ENCODE measurements at regions not wholly inside any gene's neighbourhood (a gene's known extent, or its start where the extent isn't known, plus 50 kb on each side); places are given as distances from the start of the nearest gene placed in this dataset.
"Not testable (repeated sequence)": the region's sequence is repeated elsewhere in the genome, so short reads cannot be mapped to it uniquely, and the experiment has no call there.

DNA sequence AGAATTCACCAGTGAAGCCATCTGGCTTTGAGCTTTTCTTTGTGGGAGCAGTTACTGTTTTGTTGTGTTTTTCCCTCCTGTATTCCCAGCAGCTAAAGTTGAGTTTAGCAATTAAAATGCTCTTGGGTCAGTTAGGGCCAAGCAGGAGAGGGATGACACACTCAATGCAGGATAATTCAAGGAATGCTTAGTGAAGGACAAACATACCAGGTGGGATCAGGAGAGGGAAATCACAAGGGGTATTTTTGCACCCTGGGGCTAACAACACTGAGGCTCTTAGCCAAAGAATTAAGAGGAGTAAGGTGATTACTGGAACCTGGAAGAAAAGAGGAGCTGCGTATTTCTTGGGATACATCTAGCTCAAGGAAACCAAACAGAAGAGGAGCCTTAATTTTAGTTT lies 82.4 kb upstream of the KCND2 start:
- no peaks in the 10 kb centered on the region for H3K9me3 ChIP-seq
- ATAC-seq (no peak), FAIRE-seq (no peak), DNase-seq (no peak)
- H3K4me3 ChIP-seq = no peak overlapping the region
- intact Hi-C loops (cut with DNase I) = no loop called here
- H3K4me1 ChIP-seq = no peaks in the 10 kb centered on the region
- no peaks in the 10 kb centered on the region for H3K27me3 ChIP-seq
- WGBS, 2 donors = 41 to 68% methylated on average over 1 of the region's 1 CpG
- H3K36me3 ChIP-seq = no peaks in the 10 kb centered on the region
- TF ChIP-seq, protein P1, sequence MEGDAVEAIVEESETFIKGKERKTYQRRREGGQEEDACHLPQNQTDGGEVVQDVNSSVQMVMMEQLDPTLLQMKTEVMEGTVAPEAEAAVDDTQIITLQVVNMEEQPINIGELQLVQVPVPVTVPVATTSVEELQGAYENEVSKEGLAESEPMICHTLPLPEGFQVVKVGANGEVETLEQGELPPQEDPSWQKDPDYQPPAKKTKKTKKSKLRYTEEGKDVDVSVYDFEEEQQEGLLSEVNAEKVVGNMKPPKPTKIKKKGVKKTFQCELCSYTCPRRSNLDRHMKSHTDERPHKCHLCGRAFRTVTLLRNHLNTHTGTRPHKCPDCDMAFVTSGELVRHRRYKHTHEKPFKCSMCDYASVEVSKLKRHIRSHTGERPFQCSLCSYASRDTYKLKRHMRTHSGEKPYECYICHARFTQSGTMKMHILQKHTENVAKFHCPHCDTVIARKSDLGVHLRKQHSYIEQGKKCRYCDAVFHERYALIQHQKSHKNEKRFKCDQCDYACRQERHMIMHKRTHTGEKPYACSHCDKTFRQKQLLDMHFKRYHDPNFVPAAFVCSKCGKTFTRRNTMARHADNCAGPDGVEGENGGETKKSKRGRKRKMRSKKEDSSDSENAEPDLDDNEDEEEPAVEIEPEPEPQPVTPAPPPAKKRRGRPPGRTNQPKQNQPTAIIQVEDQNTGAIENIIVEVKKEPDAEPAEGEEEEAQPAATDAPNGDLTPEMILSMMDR (IDR thresholded peaks at IDR 0.05) = no peak
- H3K27ac ChIP-seq = no peak overlapping the region

DNA sequence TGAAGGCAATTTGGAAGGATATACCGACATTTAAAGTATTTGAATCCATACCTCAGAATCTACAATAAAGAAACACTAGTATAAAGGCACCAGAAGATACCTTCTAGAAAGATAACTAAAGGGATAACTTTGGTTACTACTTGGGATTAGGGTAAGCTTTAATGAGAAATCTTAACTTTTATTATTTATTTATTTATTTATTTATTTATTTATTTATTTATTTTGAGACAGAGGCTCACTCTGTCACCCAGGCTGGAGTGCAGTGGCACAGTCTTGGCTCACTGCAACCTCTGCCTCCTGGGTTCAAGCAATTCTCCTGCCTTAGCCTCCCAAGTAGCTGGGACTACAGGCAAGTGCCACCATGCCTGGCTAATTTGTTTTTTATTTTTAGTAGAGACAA lies 81.6 kb upstream of the KCND2 start:
- DNase-seq, FAIRE-seq: not testable (repeated sequence)

DNA sequence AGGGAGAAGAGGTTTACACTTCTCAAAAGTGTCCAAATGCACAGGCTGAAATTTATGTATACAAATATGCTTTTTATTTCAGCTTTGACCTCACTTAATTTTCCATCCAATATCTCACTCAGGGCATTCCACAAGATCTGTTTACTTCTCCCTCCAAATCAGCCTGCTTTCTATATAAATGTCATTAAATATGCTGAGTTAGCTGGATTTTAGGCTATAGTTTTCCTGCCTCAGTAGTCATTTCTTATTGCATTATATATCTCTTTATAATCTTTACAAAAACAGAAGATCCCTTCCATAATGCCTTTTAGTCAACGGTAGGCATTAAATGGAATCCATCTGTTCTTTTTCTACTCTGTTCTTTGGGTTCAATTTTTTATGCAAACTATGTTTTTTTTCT lies 71.7 kb upstream of the KCND2 start:
- ATAC-seq = no peak
- no peak overlapping the region for H3K4me3 ChIP-seq
- no peaks in the 10 kb centered on the region for H3K27me3 ChIP-seq
- intact Hi-C loops (cut with DNase I) = no loop called here
- FAIRE-seq = no peak
- H3K4me1 ChIP-seq = no peaks in the 10 kb centered on the region
- H3K9me3 ChIP-seq = no peaks in the 10 kb centered on the region
- TF ChIP-seq, protein P1 (IDR thresholded peaks at IDR 0.05) = no peak
- DNase-seq = no peak
- WGBS, 2 donors = 67 to 87% methylated on average over 1 of the region's 1 CpG
- H3K27ac ChIP-seq = no peak overlapping the region
- H3K36me3 ChIP-seq = no peaks in the 10 kb centered on the region

More for the DNA sequence above, 81.6 kb upstream of the KCND2 start:
- H3K9me3 ChIP-seq; H3K4me3 ChIP-seq; H3K36me3 ChIP-seq; H3K4me1 ChIP-seq; H3K27me3 ChIP-seq; intact Hi-C loops (cut with DNase I); H3K27ac ChIP-seq; ATAC-seq: not testable (repeated sequence)
- WGBS, 2 donors = 60 to 77% methylated on average over 1 of the region's 1 CpG

DNA sequence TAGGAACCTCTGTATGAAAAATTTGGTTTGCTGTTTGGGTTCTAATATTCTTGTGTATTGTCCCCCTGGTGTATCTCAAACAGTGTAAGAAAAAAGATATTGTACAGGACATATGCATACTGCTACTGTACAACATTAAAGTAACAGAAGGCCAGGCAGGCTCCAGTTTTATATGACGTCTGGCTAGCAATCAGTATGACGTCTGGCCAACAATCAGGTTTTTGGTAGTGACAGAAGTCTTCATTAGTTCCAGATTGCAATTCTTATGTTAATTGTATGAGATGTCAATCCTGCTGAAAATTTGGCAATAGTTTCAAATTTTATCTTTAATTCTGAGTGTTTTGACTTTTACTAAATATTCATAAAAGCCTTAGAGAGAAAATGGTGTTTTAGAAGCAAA lies 67.9 kb upstream of the KCND2 start:
- Histone ChIP-seq H3K27me3 (no peaks in the 10 kb centered on the region), H3K27ac (no peak overlapping the region), H3K9me3 (no peaks in the 10 kb centered on the region), H3K4me3 (no peak overlapping the region), H3K36me3 (no peaks in the 10 kb centered on the region), H3K4me1 (no peaks in the 10 kb centered on the region)
- ATAC-seq = no peak
- intact Hi-C loops (cut with DNase I) = no loop called here
- no peak for FAIRE-seq
- DNase-seq = no peak
- 31 to 35% methylated on average over 2 of the region's 2 CpGs for WGBS, 2 donors
- TF ChIP-seq, protein P1 (IDR thresholded peaks at IDR 0.05) = no peak

DNA sequence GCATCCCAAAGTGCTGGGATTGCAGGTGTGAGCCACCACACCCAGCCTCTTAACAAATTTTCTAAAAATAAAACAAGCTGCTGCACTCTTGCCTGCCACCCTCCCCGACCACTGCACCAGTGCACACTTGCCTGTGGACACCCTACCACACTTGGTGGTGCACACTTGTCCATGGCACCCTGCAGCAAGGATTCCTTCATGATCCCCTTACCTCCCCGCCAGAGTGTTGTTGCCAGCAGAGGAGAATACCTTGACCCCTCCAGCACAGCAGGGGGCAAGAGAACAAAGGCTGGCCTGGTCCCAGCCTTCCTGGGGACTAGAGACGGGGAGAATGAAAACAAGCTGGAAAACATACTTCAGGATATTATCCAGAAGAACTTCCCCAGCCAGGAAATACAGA lies 65.9 kb upstream of the KCND2 start:
- TF ChIP-seq, protein P1 (IDR thresholded peaks at IDR 0.05) = no peak
- H3K27me3 ChIP-seq = no peaks in the 10 kb centered on the region
- H3K4me3 ChIP-seq = no peak overlapping the region
- DNase-seq (peak in 1 of 6 donors; percentile 25), FAIRE-seq (no peak), ATAC-seq (no peak)
- intact Hi-C loops (cut with DNase I) = no loop called here
- H3K36me3 ChIP-seq = no peaks in the 10 kb centered on the region
- no peak overlapping the region for H3K27ac ChIP-seq
- WGBS, 2 donors = 43 to 45% methylated on average over 3 of the region's 3 CpGs
- no peaks in the 10 kb centered on the region for H3K9me3 ChIP-seq
- no peaks in the 10 kb centered on the region for H3K4me1 ChIP-seq

DNA sequence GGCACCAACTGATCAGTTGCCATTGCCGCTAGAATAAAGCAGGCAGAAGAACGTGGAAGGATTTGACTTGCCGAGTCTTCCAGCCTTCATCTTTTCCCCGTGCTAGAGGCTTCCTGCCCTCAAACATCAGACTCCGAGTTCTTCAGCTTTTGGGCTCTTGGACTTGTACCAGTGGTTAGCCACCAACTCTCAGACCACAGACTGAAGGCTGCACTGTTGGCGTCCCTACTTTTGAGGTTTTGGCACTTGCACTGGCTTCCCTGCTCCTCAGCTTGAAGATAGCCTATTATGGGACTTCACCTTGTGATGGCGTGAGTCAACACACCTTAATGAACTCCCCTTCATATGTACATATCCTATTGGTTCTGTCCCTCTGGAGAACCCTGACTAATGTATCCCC lies 57.3 kb upstream of the KCND2 start:
- Histone ChIP-seq H3K36me3 (no peaks in the 10 kb centered on the region), H3K9me3 (no peaks in the 10 kb centered on the region), H3K4me1 (no peaks in the 10 kb centered on the region), H3K27ac (no peak overlapping the region), H3K4me3 (no peak overlapping the region), H3K27me3 (no peaks in the 10 kb centered on the region)
- TF ChIP-seq, protein P1 (IDR thresholded peaks at IDR 0.05) = no peak
- FAIRE-seq (no peak), DNase-seq (no peak), ATAC-seq (no peak)
- 71 to 86% methylated on average over 7 of the region's 7 CpGs for WGBS, 2 donors
- intact Hi-C loops (cut with DNase I) = no loop called here
